HPDE6-E6E7 (cell line): ENCODE measurements at regions not wholly inside any gene's neighbourhood (a gene's known extent, or its start where the extent isn't known, plus 50 kb on each side); places are given as distances from the start of the nearest gene placed in this dataset.

ENCODE experiments used
- DNase-seq: peaks from one replicate; pipeline ENCODE4 v3.0.0; 2011; ENCODE audit warnings: missing footprints; ENCODE audit errors: extremely low spot score

DNA sequence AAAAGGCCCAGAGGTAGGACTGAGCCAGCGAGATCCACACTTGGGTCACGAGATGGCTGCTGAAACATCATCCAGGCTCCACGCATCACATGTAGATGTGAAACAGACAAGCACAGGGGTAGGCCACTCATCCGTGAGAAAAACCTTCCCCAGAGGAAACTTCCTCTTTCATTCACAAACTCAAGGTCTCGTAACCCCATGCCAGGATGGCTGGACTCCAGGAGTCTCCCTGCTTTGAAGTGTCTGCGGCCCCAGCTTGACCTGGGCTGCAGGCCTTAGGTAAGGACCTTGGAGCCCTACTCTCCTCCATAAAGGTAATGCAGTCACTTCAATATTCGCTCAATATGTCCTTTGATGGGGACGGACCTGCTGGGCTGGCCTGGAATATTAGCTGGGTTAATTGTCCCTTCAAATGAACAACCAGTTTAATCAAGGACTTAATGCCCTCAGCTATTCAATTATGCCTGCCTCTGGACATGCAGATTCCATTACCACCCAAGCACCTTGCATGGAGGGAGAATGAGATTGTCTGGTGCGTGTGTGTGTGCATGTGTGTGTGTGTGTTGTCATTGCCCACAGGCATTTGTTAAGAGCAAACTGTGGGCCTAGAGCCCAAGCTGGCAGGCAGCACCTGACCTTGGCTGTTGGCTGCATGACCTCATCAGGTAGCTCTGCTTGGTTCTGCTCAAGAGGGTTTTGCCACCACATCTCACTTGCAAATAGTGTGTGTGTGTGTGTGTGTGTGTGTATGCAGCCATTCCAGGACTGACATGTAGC lies 186.9 kb upstream of the TLE3 start:
- no peak for DNase-seq

DNA sequence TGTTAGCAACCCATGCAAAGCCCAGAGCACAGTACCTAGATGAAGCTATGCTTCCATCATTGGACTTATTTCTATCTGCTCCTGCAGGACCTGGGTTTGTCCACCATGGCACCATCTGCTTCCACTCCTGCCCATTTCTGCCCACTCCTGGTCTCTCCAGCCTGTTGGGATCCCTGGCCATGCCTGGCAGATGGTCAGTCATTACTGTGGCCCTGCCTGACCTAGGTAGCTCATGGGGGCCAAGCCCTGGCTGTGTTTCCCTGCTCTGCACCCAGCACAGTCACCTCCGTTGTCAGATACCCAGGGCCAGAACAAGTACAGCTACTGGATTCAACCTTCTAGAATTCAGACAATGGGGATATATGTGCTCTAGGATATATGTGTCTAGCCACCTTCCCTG lies 185.8 kb upstream of the TLE3 start:
- no peak for DNase-seq

DNA sequence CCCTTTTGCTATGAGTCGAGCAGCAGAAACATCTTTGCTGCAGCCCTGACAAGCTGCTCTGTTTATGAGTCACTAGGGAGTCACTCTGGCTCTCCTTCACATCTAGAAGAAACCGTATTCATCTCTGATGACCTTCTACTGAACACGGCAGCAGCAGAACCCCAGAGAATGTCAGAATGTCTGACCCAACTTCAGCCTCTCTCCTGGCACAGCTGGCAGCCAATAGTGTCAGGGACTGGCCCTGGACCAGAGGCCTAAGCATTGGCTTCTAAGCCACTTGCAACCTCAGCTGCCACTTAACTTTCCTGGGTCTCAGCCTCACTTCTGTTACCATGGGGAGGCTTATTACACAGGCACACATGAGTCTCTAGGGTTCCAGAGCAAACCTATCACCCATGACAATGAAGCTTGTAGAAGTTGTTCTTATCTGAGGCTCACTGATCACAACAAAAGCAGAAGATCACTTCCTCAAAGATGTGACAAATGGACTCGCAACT lies 184.1 kb upstream of the TLE3 start:
- DNase-seq: no peak

DNA sequence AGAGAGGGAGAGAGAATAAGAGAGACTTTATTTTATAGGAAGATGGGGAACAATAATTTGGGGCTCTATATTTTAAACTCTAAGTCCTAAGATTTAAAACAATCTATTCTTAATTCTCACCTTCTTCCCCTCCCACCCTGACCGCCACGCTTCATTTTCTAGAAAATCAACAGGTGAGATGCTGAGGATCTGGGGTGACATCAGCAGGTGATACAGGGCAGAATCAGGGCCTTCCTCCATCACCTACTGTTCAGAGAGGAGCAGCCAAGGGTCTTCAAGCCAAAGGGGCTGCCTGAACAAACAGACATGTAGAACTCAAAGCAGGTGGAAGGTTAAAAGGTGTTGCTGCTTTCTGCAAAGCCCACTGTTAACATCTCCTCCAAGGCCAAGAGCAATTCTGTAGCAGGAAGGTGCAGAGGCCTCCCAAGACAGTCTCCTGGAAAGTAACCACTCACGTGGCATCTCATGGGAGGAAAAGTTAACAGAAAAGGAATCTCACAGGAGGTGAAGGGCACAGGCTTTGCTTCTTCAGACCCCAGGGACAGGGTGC lies 183.6 kb upstream of the TLE3 start:
- DNase-seq: no peak

DNA sequence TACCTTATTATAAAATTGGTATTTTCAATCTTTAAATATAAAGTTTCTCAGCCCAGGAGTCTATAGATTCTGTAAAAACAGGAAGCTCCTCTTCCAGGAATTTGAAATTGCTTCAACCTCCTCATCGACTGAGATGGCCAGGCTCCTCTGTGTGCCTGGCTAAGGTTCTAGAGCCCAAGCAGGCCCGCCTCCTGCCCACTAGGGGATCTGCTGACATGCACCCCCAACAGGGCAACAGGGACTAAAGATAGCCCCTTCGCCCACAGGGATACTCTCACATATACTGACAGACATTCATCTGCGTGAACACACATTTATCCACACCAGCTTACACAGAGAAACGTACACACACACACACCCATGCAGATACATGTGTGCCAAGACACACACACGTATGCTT lies 183.1 kb upstream of the TLE3 start:
- no peak for DNase-seq

DNA sequence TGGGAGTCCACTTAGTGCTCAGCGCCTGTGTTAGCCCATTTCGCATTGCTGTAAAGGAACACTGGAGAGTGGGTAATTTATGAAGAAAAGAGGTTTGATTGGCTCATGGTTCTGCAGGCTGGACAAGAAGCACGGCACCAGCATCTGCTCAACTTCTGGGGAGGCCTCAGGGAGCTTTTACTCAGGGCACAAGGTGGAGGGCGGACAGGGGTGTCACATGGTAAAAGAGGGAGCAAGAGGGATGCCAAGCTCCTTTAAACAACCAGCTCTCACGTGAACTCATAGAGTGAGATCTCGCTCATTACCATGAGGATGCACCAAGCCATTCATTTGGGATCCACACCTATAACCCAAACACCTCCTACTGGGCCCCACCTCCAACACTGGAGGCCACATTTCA lies 181.4 kb upstream of the TLE3 start:
- no peak for DNase-seq

DNA sequence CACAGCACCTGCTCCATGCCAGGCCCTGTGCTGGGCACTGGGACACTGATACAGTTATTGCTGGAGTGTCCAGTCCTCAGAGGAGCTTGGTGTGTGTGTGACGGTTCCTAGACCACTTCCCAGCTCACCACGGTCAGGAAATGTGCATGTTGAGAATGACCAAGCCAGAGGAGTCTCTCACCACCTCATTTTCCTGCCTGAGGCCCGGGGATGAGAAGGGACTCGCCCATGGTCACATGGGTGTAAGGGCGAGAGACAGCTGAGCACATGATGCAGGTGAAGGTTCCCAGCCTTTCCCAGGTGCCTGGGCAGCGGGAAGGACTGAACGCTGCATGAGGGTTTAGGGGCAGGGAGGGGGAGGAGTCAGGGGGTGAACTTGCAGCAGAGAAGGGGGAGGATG lies 180.9 kb upstream of the TLE3 start:
- no peak for DNase-seq

DNA sequence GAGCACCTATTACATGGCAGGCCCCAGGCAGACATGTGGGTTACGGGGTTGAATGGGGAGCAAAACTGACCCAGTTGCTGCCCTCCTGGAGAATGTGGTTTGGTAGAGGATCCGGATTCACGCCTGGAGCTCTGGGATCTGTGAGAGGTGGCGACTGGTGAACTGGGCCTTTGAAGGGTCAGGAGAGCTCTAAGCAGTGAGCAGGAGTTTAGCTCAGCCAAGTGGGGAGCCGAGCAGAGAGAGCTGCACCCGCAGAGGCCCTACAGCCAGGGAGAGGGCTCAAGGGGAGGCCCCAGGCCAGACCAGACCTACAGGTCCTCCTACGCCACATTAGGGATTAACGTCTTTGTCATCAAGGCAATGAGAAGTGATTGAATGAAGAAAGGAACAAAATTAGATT lies 179.8 kb upstream of the TLE3 start:
- no peak for DNase-seq

DNA sequence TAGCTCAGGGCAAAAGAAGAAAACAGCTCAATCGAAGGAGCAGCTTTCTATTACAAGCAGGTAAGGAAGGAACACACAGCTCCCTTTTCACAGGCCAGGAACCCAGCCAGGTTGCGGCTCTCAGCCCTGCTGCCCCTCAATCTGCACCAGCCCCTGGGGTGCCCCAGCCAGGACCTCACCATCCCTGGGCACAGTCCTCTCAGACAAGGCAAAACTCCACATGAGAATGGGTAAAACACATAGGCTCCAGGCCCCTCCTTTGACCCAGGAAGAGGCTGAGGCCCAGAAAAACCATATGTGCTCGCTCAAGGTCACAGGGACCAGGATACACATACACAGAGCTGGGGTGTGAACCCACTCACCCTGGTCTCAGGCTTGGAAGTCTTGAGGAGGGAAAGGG lies 178.7 kb upstream of the TLE3 start:
- DNase-seq: no peak

DNA sequence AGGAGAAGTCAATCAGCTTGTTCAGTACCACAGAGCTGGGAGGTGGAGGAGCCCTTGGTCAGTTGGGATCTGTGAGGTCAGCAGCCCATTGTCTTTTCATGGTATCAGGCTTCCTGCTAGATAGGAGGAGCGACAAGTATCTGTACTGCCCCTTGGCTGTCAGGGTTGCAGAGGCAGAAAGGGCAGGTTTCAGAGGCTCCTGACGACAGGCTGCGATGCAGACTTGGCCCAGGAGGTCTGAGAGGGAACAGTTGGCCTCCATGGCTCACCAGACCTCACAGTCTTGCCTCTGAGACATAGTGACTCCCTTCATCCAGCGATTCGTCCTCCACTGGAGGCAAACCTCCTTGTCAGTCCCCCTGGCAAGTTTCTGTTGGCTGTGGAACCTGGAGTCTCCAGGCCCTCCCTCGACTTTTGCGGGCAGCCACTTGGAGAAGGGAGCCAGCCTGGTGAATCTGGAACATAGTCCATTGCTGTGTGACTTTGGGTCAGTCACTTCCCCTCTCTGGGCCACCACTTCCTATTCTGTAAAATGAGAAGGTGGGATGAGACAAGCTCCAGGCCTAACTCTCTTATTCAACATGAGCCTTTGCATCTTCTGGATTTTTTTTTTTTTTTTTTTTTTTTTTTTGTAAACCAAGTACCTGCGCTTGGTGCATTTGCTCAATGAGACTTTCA lies 177.9 kb upstream of the TLE3 start:
- DNase-seq: no peak

DNA sequence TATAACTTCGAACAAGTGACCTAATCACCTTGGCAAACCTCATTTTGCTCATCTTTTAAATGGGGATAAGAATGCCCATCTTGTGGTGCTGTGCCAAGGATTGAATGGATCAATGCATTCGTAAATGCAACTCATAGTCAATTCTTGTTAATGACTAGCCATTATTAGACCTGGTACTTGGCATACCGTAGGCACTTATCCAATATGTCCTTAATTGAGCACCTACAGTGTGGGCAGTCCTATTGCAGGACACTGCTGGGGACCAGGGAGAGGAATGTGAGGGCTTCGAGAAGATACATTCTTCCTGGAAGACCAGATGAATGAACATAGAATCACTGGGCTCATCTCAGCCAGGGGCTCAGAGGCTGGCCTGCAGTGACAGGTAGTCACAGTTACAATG lies 177.2 kb upstream of the TLE3 start:
- no peak for DNase-seq

DNA sequence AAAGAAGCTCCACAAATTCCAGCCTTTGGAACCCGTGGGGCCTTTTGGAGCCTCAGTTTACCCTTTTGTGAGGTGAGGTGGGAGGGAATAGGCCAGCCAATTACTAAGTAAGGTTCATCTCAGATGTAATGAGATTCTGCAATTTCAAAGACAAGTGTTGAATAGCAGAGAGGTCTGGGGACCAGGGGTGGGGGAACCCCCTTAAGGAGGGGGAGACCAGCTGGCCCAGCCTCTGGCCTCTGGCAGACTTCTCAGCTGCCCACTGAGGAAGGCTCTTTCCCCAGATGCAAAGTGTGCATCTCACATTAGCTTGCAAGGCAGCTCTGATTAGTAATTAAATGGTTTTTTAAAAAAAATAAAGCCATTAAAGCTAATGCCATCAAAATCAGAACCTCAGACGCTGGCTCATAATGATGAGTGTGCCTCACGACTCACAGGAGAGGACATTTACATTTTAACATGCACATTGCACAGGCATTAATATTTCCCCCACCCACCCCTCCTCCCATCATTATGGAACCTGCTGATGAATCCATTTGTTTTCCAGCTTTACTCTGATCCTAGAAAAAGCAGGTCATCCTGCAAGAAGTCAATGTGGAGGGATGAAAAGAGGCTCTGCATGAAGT lies 176.7 kb upstream of the TLE3 start:
- DNase-seq: no peak

DNA sequence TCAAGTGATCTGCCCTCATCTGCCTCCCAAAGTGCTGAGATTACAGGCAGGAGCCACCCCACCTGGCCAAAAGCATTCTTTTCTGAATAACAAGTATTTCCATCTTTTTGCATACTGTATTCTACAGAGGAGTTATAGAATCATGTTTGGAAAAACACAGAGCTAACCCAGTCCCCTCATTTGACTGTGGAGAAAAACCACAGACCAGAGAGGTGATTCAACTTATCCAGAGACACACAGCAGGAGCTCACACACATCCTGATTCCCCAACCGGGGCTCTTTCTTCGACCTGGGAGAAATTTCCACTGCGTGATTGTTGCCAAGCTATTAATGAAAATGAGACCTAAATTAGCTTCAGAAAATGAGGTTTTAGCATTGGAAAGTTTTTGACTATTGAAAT lies 176.1 kb upstream of the TLE3 start:
- no peak for DNase-seq

DNA sequence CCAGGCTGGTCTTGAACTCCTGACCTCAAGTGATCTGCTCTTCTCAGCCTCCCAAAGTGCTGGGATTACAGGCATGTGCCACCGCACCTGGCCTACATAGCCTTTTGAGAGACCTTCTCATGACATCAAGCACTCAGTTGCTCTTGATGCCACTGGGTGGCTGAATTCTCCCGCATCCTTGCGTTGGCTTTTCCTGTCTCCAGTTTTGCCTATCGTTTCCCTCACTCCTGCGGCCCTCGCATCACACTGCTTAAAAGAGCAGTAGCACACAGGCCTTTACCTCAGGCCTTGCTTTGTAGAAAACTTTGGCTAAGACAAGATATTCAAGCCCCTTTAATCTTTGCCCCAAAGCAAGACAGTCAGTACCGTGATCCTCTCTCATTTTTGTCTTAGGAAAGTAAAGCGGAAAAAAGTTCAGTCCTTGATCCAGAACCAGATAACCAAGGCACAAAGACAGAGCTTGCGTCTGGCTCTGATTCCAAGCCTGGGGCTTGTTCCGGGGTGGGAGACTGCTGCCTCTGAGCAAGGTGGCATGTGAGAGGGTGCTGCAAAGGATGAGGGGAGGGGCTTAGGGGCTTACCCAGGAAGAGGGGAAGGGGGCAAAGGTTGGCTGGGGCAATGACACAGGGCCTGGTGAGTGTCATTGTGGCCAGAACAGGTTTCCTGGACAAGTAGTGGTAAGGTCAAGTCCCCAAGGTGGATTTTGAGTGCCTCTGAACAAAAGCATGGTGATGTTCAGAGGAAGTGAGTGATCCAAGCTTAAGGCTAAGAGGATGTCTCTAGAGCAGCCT lies 175.0 kb upstream of the TLE3 start:
- DNase-seq: no peak

DNA sequence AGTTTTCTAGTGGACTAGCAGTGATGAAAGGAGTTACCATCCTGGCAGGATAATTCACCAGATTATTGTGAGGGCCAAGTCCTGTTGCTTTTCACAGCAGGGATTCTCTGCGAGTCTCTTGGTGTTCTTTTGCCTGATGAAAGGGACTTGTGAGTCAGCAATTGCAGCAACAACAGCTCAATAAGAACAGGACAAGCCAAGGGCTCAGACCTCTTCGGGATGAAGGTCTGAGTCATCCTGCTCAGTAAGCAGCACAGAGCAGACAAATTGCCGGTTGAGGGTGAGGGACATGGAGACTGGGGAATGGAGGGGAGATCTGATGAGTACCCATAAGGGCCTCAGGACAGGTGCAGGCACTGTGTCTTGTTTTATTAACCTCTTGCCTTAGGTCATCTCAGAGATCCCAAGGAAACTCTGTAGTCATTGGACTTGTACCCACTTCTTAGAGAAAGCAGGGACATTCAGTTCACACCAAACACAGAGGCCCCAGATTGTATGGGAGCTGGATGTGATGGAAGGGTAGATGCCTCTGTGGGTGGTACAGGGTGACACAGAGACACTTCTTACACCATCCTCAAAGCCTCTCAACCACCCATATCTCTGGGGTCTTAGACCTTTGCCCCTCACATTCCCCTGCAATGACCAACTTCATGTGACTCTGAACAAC lies 173.8 kb upstream of the TLE3 start:
- peak; percentile 81 for DNase-seq

DNA sequence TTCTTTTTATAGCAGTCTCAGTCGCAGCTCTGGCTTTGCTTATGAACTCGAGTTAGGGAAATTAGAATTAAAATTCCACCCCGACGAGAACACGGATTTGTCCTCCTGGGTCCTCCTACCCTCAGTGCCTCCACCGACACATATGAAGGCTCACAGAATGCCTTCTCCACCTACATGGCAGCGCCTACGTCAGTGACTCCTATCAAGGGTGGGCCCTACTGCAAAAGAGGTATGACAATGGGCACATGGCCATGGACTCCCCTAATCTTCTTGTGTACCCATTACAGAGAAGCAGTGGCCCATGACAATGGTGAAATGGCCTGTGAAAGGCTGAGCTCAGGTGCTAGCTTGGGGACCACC lies 173.0 kb upstream of the TLE3 start:
- DNase-seq: no peak

DNA sequence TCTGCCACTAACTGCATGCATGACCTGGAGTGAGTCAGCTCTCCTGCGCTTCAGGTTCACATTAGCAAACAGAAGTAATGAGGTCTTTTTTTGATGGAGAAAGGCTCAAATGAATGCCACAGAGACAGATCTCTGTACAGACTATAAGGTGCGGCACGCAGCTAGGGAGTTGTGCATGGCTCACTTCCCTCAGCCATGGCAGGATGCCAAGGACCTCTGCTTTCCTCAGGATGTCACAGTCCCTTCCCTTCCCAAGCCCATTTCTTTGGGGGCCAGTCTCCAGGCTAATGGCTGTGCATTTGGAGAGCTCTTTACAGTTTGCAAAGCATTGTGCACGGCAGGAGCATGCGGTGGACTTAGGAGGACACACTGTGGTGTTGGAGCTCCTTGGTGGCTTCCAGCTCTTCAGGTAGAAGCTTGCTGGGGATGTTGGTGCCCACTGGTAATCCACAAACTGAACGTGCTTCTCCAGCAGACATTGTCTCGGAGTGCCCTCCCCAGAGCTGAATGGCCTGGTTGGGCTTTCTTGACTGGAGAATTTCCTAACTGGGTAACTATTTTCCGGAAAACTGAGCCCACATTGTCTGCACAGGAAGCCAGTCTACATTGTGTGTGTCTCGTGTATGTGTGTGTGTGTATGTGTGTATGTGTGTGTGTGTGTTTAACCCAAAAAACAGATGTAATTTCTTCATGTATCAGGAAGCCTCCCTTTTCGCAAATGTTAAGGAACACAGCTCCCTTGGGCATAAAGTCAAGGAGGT lies 172.5 kb upstream of the TLE3 start:
- DNase-seq: no peak

DNA sequence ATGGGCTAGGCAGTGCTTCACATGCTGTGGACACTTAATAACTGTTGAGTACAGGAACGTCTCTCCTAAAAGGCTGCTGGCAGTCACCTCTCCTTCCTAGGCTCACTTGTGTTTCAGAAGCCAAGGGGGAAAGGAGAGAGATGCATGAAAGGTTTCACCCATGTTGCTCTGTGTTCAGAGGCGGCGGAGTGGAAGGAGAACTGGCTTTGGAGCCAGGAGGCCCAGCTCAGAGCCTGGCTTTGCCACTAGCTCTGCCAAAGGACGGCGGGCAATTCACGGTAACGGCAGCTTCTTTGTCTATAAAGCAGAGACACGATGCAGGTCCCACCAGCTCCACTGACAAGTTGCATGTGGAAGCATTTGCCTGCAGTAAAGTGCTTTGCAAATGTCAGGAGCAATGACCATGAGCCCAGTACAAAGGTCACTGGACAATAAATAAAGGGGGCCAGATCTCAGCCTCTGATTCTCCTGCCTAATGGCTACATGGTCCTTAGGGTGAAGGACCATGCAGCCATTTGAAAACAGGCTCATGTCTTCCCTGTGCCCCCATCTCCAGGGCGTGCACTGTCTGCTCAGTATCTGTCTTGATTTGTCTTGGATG lies 171.7 kb upstream of the TLE3 start:
- DNase-seq: no peak

DNA sequence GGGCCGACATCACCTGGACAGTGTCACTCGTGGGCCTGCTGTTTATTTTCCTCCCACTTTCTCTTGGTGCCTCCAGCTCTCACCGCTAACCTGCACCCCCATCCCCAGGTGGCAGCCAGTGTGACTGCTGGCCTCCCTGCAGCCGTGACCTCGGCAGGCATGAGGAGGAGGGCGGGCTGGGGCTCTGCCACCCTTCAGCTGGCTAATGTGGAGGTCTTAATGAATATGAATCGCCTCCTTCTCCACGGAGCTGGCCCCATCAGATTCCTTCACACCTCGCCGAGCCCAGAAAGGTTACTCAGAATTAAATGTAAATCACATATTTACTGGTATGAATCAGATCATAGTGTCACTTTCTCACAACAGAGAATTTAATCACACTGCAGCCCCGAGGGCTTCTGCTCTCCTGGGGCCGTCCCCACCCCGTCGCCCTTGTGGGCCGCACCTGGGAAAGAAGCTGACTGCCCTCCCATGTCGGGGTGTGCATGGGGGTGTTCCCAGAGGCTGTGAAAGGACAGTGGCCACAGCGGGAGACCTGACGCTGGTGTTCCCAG lies 171.1 kb upstream of the TLE3 start:
- no peak for DNase-seq

DNA sequence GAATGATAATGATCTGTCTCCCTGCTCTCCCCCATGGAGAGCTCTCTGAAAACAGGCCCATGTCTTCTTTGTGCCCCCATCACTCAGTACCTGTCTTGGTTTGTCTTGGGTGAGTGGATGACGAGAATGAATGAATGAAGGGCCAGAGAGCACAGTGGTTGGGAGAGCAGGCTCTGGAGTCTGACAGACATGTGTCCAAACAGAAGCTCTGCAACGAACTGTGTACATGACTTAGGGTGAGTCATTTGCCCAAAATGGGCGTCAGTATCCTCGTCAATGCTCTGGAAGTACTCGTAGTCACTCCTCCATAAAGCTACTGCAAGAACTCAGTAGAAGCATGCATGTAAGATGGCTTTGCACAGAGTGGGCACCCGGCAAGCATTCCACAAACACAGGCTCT lies 170.2 kb upstream of the TLE3 start:
- no peak for DNase-seq
